Osteoblast (primary cell): ENCODE measurements at regions not wholly inside any gene's neighbourhood (a gene's known extent, or its start where the extent isn't known, plus 50 kb on each side); places are given as distances from the start of the nearest gene placed in this dataset.
A peak's percentile ranks its signal among the peaks of the same experiment; 100 is the strongest.

ENCODE experiments used
- DNase-seq: peaks from one replicate; pipeline ENCODE4 v3.0.0; 2011; ENCODE audit warnings: low spot score, mixed read lengths; ENCODE audit not compliant: insufficient read length; ENCODE audit errors: missing footprints
- H2AFZ ChIP-seq: 2 replicates; pipeline ENCODE4 v1.6.0; 2011; ENCODE audit warnings: mild to moderate bottlenecking, low read length
- H3K27ac ChIP-seq: 2 replicates; pipeline ENCODE4 v1.5.1; 2011; ENCODE audit warnings: mild to moderate bottlenecking, low read depth, low read length, moderate library complexity
- H3K27me3 ChIP-seq: 2 replicates; pipeline ENCODE4 v1.6.0; 2012; ENCODE audit warnings: mild to moderate bottlenecking, control low read depth, inconsistent platforms, low read length, moderate library complexity; ENCODE audit not compliant: insufficient read depth
- H3K36me3 ChIP-seq: 2 replicates; pipeline ENCODE4 v1.5.1; 2011; ENCODE audit warnings: mild to moderate bottlenecking, low read length, control low read depth, moderate library complexity; ENCODE audit not compliant: insufficient read depth
- H3K4me1 ChIP-seq: 2 replicates; pipeline ENCODE4 v1.5.1; 2011; ENCODE audit warnings: mild to moderate bottlenecking, low read length, control low read depth, moderate library complexity; ENCODE audit not compliant: insufficient read depth
- H3K4me2 ChIP-seq: 2 replicates; pipeline ENCODE4 v1.6.0; 2011; ENCODE audit warnings: mild to moderate bottlenecking, low read length; ENCODE audit not compliant: insufficient read depth
- H3K4me3 ChIP-seq: fragments of 200-600 bp; sonication (generic); 3 replicates; pipeline ENCODE4 v1.5.1; 2012; ENCODE audit warnings: mild to moderate bottlenecking, low read length, inconsistent platforms; ENCODE audit not compliant: insufficient read depth
- H3K79me2 ChIP-seq: 2 replicates; pipeline ENCODE4 v1.6.0; 2012; ENCODE audit warnings: mild to moderate bottlenecking, low read length, control low read depth, inconsistent platforms; ENCODE audit not compliant: insufficient read depth
- H3K9me3 ChIP-seq: 2 replicates; pipeline ENCODE4 v1.5.1; 2011; ENCODE audit warnings: low read depth, low read length, control low read depth
- H4K20me1 ChIP-seq: 2 replicates; pipeline ENCODE4 v1.6.0; 2012; ENCODE audit warnings: mild to moderate bottlenecking, low read length, control low read depth; ENCODE audit not compliant: insufficient read depth
- TF ChIP-seq, protein P1 (sequence below): IDR thresholded peaks from 2 replicates; pipeline ENCODE4 v1.5.1; 2011; ENCODE audit warnings: mild to moderate bottlenecking, low read depth, low read length, moderate library complexity; ENCODE audit errors: extremely low read depth

DNA sequence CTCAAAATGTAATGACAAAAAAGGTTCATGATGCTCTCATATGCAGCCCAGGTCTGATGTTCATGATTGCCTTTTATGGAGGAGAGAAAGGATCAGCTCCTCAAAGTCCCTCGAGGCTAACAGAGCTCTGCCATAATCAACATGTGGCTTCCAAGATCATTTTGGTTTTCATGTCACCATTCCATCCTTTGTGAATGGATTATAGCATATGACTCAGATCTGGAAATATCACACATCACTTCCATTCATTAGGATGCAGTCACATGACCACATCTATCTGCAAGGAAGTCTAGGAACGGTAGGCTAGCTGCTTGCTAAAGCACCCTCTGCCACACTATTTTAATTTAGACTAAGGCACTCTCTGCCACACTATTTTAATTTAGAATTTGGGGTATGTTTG is 77.6 kb downstream of the COX18 start:
- TF ChIP-seq, protein P1, sequence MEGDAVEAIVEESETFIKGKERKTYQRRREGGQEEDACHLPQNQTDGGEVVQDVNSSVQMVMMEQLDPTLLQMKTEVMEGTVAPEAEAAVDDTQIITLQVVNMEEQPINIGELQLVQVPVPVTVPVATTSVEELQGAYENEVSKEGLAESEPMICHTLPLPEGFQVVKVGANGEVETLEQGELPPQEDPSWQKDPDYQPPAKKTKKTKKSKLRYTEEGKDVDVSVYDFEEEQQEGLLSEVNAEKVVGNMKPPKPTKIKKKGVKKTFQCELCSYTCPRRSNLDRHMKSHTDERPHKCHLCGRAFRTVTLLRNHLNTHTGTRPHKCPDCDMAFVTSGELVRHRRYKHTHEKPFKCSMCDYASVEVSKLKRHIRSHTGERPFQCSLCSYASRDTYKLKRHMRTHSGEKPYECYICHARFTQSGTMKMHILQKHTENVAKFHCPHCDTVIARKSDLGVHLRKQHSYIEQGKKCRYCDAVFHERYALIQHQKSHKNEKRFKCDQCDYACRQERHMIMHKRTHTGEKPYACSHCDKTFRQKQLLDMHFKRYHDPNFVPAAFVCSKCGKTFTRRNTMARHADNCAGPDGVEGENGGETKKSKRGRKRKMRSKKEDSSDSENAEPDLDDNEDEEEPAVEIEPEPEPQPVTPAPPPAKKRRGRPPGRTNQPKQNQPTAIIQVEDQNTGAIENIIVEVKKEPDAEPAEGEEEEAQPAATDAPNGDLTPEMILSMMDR: no peak
- H3K4me2 ChIP-seq: no peak overlapping the region
- H2AFZ ChIP-seq: no peak overlapping the region
- H3K27ac ChIP-seq: no peak overlapping the region
- H3K36me3 ChIP-seq: no peaks in the 10 kb centered on the region
- H3K4me1 ChIP-seq: peaks cover 7% of the 10 kb centered on the region
- no peaks in the 10 kb centered on the region for H4K20me1 ChIP-seq
- no peaks in the 10 kb centered on the region for H3K9me3 ChIP-seq
- no peak for DNase-seq
- no peak overlapping the region for H3K4me3 ChIP-seq
- no peaks in the 10 kb centered on the region for H3K79me2 ChIP-seq
- no peaks in the 10 kb centered on the region for H3K27me3 ChIP-seq

DNA sequence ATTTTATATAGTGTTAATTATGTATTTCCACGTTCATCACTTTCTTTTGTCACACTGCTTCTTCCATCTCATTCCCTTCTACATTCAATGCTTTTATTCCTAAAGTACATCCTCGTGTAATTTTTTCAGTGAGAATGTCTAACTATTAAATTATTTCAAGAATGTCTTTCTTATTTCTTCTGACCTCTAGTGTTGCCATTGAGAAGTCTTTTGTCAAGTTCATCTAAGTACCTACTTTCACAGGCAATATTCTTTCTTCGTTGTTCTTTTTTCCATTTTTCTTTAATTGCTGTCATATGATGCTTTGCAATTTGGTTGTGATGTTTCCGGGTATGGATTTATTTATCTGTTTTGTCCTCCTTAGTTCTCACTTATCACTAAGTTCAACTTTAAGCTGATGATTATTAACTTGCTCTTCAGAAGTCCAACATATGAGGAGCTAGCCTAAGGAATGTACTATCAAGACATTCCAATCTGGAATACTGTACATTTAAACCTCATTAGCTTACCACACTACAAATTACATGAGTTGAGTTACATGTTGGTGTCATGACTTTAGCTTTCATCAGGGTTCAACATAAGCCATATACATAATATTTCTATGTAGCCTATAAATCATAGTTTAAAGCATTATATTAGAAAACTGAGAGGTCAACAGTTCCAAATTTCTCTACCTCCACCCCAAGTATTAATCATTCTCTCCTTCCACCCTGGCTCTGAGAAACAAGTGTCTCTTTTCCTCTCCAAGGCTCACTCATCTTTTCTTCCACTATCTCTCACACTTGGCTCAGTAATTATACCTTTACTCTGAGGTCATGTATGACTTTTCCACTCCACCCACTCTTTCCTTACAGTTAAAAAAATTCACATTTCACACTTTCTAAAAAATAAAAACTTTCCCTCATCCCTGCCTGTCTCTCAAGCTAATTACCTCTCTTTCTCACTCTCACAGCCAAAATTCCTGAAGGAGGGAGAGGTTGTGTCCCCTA is 81.5 kb downstream of the COX18 start:
- H3K9me3 ChIP-seq: no peaks in the 10 kb centered on the region
- no peak overlapping the region for H3K4me3 ChIP-seq
- no peaks in the 10 kb centered on the region for H3K79me2 ChIP-seq
- H3K27me3 ChIP-seq: no peaks in the 10 kb centered on the region
- peaks cover 7% of the 10 kb centered on the region for H3K4me1 ChIP-seq
- H2AFZ ChIP-seq: no peak overlapping the region
- TF ChIP-seq, protein P1: peak; percentile 34
- H3K36me3 ChIP-seq: no peaks in the 10 kb centered on the region
- DNase-seq: no peak
- H4K20me1 ChIP-seq: no peaks in the 10 kb centered on the region
- no peak overlapping the region for H3K27ac ChIP-seq
- H3K4me2 ChIP-seq: no peak overlapping the region

DNA sequence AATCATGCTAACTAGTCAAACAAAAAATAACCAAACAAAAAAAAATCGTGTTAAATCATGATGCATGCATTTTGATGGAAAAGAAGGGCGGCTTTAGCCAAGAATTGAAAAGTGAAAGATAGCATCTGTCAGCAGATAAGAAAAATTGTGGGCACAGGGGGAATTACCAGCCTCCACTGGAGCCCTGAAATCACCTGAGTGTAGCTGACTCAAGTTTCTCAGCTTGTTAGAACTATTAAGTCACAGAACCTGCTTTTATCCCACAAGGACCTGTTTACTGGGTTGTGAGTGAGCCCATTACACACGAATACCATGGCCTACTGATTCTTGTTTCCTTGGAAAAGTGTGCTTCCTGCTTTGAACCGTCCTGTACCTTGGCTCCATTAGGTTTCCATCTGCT is 85.2 kb downstream of the COX18 start:
- H4K20me1 ChIP-seq: no peaks in the 10 kb centered on the region
- no peaks in the 10 kb centered on the region for H3K36me3 ChIP-seq
- H3K27ac ChIP-seq: no peak overlapping the region
- no peaks in the 10 kb centered on the region for H3K9me3 ChIP-seq
- H3K4me1 ChIP-seq: peaks cover 7% of the 10 kb centered on the region
- no peak overlapping the region for H2AFZ ChIP-seq
- no peaks in the 10 kb centered on the region for H3K27me3 ChIP-seq
- no peak for DNase-seq
- H3K79me2 ChIP-seq: no peaks in the 10 kb centered on the region
- no peak overlapping the region for H3K4me3 ChIP-seq
- H3K4me2 ChIP-seq: no peak overlapping the region
- TF ChIP-seq, protein P1: no peak

DNA sequence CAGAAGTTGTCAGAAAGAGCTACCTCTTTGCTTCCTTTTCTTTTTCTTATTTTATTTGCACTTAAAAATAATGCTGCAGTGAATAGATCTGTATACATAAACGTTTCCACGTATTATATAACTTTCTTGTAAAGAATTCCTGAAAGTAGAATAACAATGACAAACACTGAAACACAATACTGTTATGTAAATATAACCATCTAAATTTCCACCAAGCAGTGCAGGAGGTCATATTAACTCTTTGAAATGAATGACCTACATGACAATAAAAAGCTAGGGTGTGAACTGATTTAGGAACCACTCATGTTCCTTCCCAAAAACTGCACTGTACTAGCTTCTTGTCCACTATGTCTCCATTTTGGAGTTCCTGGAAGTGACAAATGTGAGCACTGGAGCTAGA is 85.8 kb downstream of the COX18 start:
- H3K4me2 ChIP-seq: no peak overlapping the region
- no peaks in the 10 kb centered on the region for H3K36me3 ChIP-seq
- H3K79me2 ChIP-seq: no peaks in the 10 kb centered on the region
- no peak for DNase-seq
- H3K4me1 ChIP-seq: peaks cover 7% of the 10 kb centered on the region
- no peaks in the 10 kb centered on the region for H3K9me3 ChIP-seq
- no peak overlapping the region for H3K4me3 ChIP-seq
- H3K27me3 ChIP-seq: no peaks in the 10 kb centered on the region
- H2AFZ ChIP-seq: no peak overlapping the region
- no peak overlapping the region for H3K27ac ChIP-seq
- TF ChIP-seq, protein P1: no peak
- H4K20me1 ChIP-seq: no peaks in the 10 kb centered on the region
